NB4 (cell line): ENCODE measurements at regions not wholly inside any gene's neighbourhood (a gene's known extent, or its start where the extent isn't known, plus 50 kb on each side); places are given as distances from the start of the nearest gene placed in this dataset.

Source experiments
- MYC ChIP-seq: IDR thresholded peaks from 2 replicates; pipeline ENCODE4 v1.6.1; 2011; ENCODE audit warnings: low read depth, low read length
- POLR2A ChIP-seq: IDR thresholded peaks from 2 replicates; pipeline ENCODE4 v1.6.1; 2011; ENCODE audit warnings: mild to moderate bottlenecking; ENCODE audit not compliant: insufficient read length; ENCODE audit errors: extremely low read depth
- TF ChIP-seq, protein P1 (sequence below): IDR thresholded peaks from one replicate; pipeline ENCODE4 v1.5.1; 2012; ENCODE audit warnings: low read depth, low read length

DNA sequence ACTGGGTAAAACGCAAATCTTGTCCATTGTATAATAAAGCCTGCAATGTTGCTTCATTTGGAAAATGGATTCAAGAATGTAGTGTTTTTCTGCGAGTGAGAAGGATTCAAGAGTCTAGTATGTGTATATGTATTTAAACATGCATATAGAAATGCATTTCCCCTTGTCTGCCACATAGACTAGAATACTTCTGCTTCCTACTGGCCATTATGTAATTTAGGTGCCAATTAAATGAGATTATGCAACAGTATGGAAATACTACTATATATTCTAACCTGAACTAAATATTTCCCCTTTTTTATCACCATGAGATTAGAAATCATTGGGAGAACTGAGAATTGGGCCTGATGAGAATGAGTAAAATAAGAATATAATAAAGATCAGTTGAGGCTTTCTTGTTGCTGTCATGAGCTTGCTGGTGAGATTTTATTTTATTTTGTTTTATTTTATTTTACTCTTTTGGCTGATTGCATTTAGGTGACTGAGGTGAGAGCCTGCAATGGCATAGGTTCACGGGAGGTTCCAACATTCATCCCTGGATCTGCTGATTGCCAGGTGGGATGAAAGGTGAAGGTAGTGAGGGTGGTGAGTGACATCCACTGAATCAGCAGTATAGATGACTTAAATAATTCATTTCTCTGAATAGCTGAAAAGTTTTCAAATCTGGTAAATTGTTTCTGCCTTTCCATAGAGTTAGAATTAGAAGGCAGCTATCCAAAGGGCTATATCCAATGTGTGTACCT, 95.6 kb upstream of the SLC4A4 start:
- TF ChIP-seq, protein P1, sequence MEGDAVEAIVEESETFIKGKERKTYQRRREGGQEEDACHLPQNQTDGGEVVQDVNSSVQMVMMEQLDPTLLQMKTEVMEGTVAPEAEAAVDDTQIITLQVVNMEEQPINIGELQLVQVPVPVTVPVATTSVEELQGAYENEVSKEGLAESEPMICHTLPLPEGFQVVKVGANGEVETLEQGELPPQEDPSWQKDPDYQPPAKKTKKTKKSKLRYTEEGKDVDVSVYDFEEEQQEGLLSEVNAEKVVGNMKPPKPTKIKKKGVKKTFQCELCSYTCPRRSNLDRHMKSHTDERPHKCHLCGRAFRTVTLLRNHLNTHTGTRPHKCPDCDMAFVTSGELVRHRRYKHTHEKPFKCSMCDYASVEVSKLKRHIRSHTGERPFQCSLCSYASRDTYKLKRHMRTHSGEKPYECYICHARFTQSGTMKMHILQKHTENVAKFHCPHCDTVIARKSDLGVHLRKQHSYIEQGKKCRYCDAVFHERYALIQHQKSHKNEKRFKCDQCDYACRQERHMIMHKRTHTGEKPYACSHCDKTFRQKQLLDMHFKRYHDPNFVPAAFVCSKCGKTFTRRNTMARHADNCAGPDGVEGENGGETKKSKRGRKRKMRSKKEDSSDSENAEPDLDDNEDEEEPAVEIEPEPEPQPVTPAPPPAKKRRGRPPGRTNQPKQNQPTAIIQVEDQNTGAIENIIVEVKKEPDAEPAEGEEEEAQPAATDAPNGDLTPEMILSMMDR = no peak
- TF ChIP-seq POLR2A = no peak
- TF ChIP-seq MYC = no peak
